ENCODE measurements at regions not wholly inside any gene's neighbourhood (a gene's known extent, or its start where the extent isn't known, plus 50 kb on each side); places are given as distances from the start of the nearest gene placed in this dataset.

DNA sequence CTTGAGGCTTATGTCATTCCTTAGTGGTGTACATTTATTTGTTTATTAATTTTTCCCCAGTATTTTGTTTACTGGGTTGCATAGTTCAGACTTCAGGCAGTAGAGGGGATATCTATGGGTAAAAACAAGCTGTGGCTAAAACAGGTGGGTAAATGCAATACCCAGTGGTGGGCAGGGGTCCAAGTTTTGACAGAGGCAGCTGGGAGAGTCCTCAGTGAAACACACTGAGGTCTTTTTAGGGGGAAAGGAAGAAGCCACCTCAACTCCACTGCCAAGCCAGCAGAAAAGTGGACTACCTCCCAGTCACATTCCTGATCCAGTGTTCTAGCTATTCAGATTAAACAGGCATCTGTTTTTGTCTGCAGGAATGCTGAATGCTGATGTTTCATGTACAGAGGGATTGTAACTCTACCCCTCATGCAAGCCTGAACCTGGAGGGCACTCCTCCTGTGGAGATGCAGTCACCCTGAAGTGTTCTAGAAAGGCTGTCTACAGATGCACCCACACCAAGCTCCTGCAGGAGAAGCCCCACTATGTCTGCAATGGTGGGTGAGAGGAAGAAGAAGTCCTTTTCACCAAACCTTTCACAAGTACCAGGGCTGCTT lies 757.8 kb downstream of the INHBA start:
- Histone ChIP-seq H3K4me1 (replicated peaks in 1 of 2) (no peaks in the 10 kb centered on the region), H3K4me3 (no peak overlapping the region), H3K27ac (no peak overlapping the region)
- ATAC-seq (replicated peaks in 6 of 8) = no peak
- in situ Hi-C loops (cut with MboI; ENCODE audit: low pct_unique_long_range_greater_than_20kb in 2 of 9, low sequenced_read_pairs in 9 of 9, unreplicated experiment in 9 of 9) = no loop called here

DNA sequence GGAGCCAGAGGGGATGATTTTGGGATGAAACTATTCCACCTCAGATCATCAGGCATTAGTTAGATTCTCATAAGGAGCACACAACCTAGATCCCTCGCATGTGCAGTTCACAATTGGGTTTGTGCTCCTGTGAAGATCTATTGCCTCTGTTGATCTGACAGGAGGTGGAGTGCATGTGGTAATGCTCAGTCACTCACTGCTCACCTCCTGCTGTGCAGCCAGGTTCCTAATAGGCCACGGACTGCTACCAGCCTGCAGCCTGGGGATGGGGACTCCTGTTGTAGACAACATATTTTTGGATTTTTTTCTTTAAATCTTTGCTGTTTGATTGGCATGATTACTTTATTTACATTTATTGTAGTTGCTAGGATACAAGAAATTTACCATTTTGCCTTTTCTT lies 765.0 kb downstream of the INHBA start:
- H3K27ac ChIP-seq = no peak overlapping the region
- 52 to 92% (median 63%) methylated on average over 1 to 2 of the region's 2 CpGs; no CpG with 5 or more reads in 1 of the 10 experiments for WGBS, 10 experiments
- H3K4me1 ChIP-seq (replicated peaks in 1 of 2) = no peaks in the 10 kb centered on the region
- H3K4me3 ChIP-seq = no peak overlapping the region
- ATAC-seq (replicated peaks in 6 of 8) = no peak
- in situ Hi-C loops (cut with MboI; ENCODE audit: low pct_unique_long_range_greater_than_20kb in 2 of 9, low sequenced_read_pairs in 9 of 9, unreplicated experiment in 9 of 9) = no loop called here

DNA sequence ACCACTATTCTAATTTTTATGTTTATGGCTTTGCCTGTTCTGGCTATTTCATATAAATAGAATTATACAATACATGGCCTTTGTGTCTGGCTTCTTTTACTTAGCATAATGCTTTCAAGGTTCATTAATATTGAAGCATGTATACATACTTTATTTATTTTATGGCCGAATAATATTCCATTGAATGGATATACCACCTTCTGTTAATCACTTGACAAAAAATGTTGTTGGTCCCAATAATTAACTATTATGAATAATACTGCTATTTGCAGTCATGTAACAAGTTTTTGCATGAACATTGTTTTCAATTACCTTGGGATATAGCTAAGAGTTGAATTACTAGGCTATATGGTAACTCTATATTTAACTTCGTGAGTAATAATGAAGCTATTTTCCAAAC lies 767.5 kb downstream of the INHBA start:
- no peaks in the 10 kb centered on the region for H3K4me1 ChIP-seq (replicated peaks in 1 of 2)
- WGBS, 10 experiments = 0 to 100% (median 88%) methylated on average over 1 to 2 of the region's 2 CpGs
- H3K27ac ChIP-seq = no peak overlapping the region
- in situ Hi-C loops (cut with MboI; ENCODE audit: low pct_unique_long_range_greater_than_20kb in 2 of 9, low sequenced_read_pairs in 9 of 9, unreplicated experiment in 9 of 9) = no loop called here
- no peak for ATAC-seq (replicated peaks in 6 of 8)
- no peak overlapping the region for H3K4me3 ChIP-seq

DNA sequence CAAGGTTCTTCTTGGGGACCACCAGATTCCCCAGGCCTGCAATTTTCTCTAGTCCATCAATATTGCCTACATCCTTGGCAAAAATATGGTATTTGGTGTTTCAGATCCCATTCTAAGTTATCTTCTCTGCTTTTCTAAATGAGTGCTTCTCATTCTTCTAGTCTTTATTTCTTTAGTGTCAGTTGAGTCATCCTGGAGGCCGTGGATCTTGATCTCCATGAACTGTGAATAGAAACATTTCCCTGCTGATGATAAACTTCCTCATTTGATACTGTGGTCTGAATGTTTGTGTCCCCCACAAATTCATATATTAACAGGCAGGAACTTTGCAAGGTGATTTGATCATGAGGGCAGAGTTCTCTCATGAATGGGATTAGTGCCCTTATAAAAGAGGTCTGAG lies 779.3 kb downstream of the INHBA start:
- in situ Hi-C loops (cut with MboI; ENCODE audit: low pct_unique_long_range_greater_than_20kb in 2 of 9, low sequenced_read_pairs in 9 of 9, unreplicated experiment in 9 of 9) = no loop called here
- no peak for ATAC-seq (replicated peaks in 6 of 8)
- H3K4me1 ChIP-seq (replicated peaks in 1 of 2) = no peaks in the 10 kb centered on the region
- no peak overlapping the region for H3K27ac ChIP-seq
- H3K4me3 ChIP-seq = no peak overlapping the region
- 11 to 100% (median 60%) methylated on average over 1 of the region's 1 CpG; no CpG with 5 or more reads in 3 of the 10 experiments for WGBS, 10 experiments

DNA sequence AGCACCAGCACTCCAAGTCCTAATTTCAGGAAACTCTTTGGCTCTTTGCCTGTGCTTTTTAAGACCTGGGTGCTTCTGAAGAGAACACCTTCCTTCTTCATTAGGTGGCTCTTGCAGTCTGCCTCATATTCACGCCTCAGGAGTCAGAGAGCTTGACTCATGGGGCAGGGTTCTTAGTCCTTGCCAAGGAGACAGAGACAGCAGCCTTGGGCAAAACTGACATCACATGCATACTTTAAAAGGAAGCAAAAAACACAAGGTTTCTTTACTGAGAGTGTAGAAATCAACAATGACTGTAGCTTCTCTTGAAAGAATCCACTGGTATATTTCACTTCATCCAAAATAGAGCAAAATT lies 780.6 kb downstream of the INHBA start:
- H3K4me3 ChIP-seq = no peak overlapping the region
- no peak overlapping the region for H3K27ac ChIP-seq
- H3K4me1 ChIP-seq (replicated peaks in 1 of 2) = no peaks in the 10 kb centered on the region
- 0 to 100% (median 60%) methylated on average over 1 of the region's 1 CpG; no CpG with 5 or more reads in 4 of the 10 experiments for WGBS, 10 experiments
- peak in 3 of 8 experiments; percentile 96 to 98 (median 97) for ATAC-seq (replicated peaks in 6 of 8)
- in situ Hi-C loops (cut with MboI; ENCODE audit: low pct_unique_long_range_greater_than_20kb in 2 of 9, low sequenced_read_pairs in 9 of 9, unreplicated experiment in 9 of 9) = no loop called here

DNA sequence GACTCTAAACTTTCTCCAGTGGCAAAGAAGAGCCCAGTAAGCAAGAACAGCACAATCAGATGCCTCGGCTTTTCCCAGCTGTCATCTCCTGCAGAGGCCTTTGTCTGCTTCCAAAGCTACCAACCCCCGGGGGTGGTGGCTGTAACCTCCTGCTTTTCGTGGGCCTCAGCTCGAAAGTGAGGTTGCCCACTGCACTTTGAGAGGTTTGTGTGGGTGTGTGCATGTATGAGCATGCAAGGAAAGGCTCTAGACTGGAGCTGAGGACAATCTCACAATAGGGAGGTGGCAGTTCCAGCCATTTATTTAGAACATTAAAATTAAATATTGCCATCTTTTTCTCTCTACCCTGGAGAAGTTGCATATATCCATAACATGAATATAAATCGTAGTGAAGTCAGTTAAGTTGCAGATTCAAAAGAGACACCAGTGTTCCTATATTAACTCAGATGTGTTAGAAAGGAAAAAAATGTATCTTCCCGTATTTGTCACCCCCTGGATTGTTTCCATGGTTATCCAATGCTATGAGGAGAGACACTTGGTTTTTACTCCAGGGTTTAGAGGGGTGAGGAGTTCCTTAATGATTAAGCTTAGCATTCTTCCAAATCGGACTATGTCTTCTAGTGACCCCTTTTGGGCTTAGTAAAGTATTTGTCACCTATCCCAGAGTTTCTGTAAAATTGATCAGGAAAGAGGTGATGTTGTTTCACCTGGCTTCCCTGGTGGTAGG lies 781.1 kb downstream of the INHBA start:
- H3K27ac ChIP-seq = no peak overlapping the region
- H3K4me1 ChIP-seq (replicated peaks in 1 of 2) = no peaks in the 10 kb centered on the region
- 0 to 100% (median 37%) methylated on average over 1 to 6 of the region's 7 CpGs for WGBS, 10 experiments
- in situ Hi-C loops (cut with MboI; ENCODE audit: low pct_unique_long_range_greater_than_20kb in 2 of 9, low sequenced_read_pairs in 9 of 9, unreplicated experiment in 9 of 9) = no loop called here
- no peak overlapping the region for H3K4me3 ChIP-seq
- peak in 3 of 8 experiments; percentile 15 to 58 (median 21) for ATAC-seq (replicated peaks in 6 of 8)

DNA sequence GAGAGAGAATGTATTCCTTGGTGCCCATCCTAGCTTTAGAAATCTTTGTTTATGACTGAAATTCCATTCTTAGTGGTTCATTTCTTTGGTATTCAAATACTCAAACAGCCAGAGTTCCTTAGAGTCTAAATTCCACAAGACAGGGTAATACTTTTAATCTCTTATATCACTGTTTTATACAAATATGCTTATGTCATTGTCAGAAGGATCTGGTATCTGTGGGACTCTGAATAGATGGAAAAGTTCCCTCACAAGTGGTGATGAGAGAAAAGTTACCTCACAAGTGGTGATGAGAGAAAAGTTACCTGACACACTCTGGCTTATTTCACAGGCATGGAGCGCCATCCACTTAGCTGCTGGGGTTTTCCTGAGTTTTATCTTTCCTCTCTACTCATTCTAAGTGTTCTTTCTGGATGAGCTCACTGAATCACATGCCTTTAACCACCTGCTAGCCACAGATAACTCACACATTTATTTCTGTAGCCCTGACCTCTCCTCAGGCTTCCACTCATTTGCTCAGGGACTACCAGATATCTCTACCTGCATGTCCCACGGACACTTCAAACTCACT lies 784.0 kb downstream of the SUGCT start:
- in situ Hi-C loops (cut with MboI; ENCODE audit: low pct_unique_long_range_greater_than_20kb in 2 of 9, low sequenced_read_pairs in 9 of 9, unreplicated experiment in 9 of 9) = no loop called here
- Histone ChIP-seq H3K27ac (no peak overlapping the region), H3K4me3 (no peak overlapping the region), H3K4me1 (replicated peaks in 1 of 2) (no peaks in the 10 kb centered on the region)
- 57 to 100% (median 87%) methylated on average over 1 to 2 of the region's 2 CpGs; no CpG with 5 or more reads in 4 of the 10 experiments for WGBS, 10 experiments
- no peak for ATAC-seq (replicated peaks in 6 of 8)

DNA sequence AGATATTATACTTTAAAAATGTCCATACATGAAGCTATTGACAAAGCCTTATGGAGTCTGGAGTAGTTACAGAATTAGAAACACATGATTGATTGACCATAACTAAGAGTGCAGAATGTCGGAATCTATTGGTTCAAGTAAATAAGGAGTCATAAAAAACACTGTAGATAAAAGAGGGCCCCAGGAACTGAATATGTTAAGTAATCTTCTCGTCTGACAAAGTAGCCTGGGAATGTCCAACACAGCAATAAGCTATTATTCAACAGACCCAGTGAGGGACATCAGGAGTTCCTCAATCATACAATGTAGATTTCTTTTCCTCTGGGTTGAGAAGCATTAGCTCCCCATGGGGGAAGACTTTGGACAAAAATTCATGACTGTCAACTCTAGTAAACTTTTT lies 782.0 kb downstream of the SUGCT start:
- 17 to 83% (median 56%) methylated on average over 1 to 2 of the region's 2 CpGs for WGBS, 10 experiments
- H3K27ac ChIP-seq = no peak overlapping the region
- H3K4me3 ChIP-seq = no peak overlapping the region
- H3K4me1 ChIP-seq (replicated peaks in 1 of 2) = no peaks in the 10 kb centered on the region
- ATAC-seq (replicated peaks in 6 of 8) = peak in 3 of 8 experiments; percentile 70 to 84 (median 76)
- in situ Hi-C loops (cut with MboI; ENCODE audit: low pct_unique_long_range_greater_than_20kb in 2 of 9, low sequenced_read_pairs in 9 of 9, unreplicated experiment in 9 of 9) = no loop called here

DNA sequence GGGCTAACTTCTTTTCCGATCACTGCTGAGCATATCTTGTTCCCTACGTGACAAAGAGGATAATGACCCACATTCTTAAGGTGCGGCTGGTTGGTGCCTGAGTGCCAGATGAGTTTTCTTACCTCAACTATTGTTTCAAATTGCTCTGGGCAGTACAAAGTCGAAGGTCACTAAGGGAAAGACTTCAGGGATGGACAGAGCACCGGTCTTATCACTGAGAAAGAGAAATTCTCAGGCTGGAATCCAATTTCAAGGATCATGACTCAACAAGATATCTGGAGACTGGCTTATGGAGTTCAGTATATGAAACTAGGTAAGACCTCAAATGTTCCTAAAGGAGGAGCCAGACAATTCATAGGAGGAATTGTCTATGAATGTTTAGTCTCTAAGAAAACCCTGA lies 780.3 kb downstream of the SUGCT start:
- no peak overlapping the region for H3K4me3 ChIP-seq
- in situ Hi-C loops (cut with MboI; ENCODE audit: low pct_unique_long_range_greater_than_20kb in 2 of 9, low sequenced_read_pairs in 9 of 9, unreplicated experiment in 9 of 9) = no loop called here
- 60 to 100% (median 80%) methylated on average over 2 to 5 of the region's 5 CpGs for WGBS, 10 experiments
- H3K27ac ChIP-seq = no peak overlapping the region
- ATAC-seq (replicated peaks in 6 of 8) = no peak
- H3K4me1 ChIP-seq (replicated peaks in 1 of 2) = no peaks in the 10 kb centered on the region
